SK-N-DZ (cell line): ENCODE measurements at regions not wholly inside any gene's neighbourhood (a gene's known extent, or its start where the extent isn't known, plus 50 kb on each side); places are given as distances from the start of the nearest gene placed in this dataset.

ENCODE experiments used
- DNase-seq: peaks from one replicate; pipeline ENCODE4 v3.0.0-alpha.2; 2015; ENCODE audit warnings: low spot score

DNA sequence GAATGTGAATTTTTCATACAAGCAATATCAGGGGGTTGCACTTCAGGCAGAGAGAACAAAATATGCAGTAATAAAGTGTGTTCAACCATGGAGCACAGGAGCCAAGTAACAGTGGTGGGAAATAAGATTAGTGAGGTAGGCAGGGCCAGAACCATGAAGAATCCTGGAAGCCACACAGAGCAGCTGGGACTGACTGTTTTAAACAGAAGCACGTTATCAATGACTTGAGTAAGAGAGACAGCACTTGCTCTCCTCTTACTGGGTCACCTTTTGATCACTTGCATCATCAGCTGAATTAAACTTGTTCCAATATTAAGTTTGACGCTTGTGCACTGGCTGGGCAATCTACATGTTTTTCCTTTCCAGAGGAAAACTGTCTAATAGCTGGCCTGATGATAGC is 238.5 kb downstream of the TBX18 start:
- no peak for DNase-seq

GRCh38 chr6:84524636-84525035 is 239.8 kb downstream of the TBX18 start:
- no peak for DNase-seq

DNA sequence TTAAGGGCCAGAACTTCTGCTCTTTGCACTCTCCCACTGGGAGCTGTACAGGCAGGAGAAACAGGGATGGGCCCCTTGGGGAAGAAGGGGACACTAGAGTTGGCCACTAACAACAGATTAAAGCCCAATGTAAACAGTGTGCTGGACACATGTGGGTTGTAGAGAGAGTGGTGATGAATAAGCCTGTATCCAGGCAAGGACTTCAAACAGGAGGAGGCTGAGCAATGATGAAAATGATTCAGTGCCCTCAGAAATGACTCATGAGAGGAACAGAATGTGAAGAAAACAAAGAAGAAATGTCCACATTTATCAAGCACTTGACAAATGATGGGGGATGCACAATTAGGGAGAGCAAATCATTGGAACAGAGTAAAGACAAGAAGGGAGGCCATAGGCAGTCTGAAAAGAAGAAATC is 242.3 kb downstream of the TBX18 start:
- no peak for DNase-seq

DNA sequence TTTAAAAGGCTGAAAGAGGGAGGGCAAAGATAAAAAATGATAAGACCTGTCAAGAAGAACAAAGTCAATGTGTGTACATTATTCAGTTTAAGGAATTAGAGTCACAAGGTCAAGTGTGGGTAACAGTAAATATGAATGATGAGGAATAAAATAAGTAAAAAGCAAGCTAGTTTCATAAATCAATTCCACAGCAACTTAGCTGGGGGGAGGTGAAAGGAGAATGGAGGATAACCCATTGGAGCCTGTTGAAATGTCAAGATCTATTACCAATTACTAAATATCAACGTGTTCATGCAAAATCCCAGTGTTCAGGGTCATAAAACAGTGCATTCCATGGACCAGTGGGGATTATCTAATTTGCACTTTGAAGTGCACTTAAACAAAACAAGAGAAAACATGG is 242.9 kb downstream of the TBX18 start:
- DNase-seq, result peak; percentile 32

- DNase-seq, result no peak
Observed at GRCh38 chr6:84517741-84518530, 246.5 kb downstream of the TBX18 start.

GRCh38 chr6:84516154-84516553 is 248.2 kb downstream of the TBX18 start:
- DNase-seq, result no peak

DNA sequence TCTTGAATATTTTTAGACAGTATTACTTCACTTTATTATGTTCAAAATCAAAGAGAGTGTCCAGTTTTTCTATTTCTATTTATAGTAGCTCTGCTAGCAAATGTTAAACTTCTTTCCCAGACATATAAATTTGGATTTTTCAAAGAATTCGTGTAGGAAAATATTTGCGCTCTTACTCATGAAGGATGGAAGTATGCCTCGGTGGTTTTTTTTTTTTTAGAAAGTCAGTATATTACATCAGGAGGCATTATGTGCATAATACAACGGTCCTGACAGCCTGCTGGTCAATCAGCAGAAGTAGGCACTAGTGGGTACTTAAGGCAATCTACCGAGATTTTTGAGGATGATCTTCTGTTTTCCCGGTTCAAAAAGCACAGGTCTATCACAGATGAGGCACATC is 249.3 kb downstream of the TBX18 start:
- no peak for DNase-seq

- DNase-seq, result no peak
Observed at GRCh38 chr6:84514089-84514971, 250.1 kb downstream of the TBX18 start.

- no peak for DNase-seq
Observed at GRCh38 chr6:84512391-84512790, 252.0 kb downstream of the TBX18 start.

DNA sequence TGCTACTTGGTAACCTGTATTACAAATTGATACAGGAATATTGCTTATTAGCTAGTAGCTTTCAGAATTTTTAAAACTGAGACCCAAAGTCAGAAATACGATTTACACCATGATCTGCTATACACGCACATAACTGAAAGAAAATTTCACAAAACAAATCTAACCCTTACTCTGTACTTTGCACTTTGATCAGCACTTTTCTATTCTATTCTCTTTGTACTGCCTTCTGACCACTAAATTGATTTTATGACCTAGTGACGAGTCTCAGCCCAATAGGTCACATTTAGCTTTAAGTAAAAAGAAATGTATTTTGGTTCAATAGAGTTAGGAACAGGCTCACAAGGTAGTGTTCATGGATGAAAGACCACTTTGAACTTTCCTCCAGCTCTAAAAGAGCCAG is 252.5 kb downstream of the TBX18 start:
- no peak for DNase-seq

DNA sequence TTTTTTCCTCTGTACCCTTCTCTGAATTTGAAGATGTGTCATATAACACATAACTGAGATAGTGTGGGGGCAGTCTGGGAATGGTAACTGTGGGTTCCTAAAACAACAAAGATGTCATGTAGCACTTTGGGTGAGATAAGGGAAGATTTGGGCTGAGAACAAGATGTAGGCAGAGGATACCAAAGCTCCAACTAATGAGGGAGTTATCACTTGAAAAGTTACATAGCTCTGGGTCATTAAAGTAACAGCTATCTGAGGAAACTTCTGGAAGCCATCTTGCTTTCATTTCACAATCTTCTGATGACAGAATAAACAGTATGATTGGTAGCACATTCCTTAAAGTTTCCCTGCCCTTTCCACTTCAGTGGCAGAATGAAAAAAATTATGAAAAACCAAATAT is 255.4 kb downstream of the TBX18 start:
- no peak for DNase-seq

GRCh38 chr6:84508334-84508733 is 256.1 kb downstream of the TBX18 start:
- no peak for DNase-seq

DNA sequence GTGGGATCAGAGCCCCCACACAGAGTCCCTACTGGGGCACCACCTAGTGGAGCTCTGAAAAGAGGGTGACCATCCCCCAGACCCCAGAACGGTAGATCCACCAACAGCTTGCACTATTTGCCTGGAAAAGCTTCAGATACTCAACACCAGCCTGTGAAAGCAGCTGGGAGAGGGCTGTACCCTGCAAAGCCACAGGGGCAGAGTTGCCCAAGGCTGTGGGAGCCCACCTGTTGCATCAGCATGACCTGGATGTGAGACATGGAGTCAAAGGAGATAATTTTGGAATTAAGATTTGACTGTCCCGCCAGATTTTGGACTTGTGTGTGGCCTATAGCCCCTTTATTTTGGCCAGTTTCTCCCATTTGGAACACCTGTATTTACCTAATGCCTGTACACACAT is 260.4 kb downstream of the TBX18 start:
- DNase-seq, result no peak

DNA sequence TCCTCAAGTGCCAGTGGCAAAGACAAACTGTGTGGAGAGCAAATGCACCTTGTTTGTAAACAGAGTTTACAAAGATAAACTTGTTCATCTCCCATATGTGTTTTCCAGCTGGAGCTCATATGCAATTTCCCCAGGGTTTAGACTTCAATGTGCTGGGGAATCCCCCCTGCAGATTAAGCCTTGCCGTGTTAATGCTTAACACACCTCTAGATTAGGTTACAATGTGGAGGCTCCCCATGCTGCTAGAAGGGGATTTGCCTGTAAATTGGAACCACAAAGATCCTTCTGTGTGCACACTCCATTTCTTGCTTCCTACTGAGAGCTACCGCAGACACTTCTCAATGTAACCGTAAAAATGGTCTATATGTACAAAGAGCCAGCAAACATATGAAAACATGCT is 263.1 kb downstream of the TBX18 start:
- DNase-seq, result no peak

- DNase-seq, result no peak
Observed at GRCh38 chr6:84500726-84501125, 263.7 kb downstream of the TBX18 start.

GRCh38 chr6:84498905-84499304 is 265.5 kb downstream of the TBX18 start:
- no peak for DNase-seq

DNA sequence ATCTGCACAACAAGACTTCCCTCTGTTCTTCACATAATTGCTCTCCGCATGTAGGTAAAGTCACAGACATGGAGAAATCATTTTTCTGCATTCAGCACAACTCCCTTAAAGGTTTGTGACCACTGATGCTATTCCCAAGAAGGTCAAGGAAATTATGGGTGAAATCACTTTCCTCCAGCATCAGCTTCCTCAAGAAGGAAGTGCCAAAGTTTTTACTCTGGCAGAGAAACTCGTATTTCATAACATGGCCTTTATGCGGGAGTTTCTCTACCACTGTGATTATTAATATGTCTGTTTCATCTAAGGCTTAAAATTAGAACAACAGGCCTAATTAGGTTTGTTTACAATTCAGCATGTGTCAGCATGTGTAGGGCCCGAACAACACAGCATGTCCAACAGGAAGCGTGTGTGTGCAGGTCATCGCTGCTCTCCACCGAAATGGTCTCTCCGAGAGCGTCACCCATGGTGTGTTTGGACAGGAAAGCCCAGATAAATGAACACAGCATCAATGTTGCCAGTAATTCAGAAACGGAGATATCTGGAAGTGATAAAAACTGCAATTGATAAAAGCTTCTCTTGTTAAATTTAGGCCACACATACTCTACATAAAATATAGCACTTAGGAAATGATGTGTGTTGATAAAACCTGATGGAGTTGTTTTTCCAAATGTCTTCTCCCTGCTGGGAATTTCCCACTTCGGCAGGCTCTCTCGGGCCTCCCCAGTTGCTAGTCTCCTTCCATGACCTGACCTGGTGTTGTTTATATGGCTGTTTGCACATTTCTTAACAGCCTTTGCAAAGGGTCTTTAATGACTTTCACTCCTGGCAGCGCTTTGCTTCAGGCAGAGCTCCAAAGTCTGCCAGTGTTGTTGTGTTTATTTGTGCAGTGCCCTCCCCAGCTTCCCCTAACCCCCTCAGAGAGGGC is 265.1 kb upstream of the CEP162 start:
- no peak for DNase-seq

GRCh38 chr6:84489598-84489997 is 262.2 kb upstream of the CEP162 start:
- no peak for DNase-seq

DNA sequence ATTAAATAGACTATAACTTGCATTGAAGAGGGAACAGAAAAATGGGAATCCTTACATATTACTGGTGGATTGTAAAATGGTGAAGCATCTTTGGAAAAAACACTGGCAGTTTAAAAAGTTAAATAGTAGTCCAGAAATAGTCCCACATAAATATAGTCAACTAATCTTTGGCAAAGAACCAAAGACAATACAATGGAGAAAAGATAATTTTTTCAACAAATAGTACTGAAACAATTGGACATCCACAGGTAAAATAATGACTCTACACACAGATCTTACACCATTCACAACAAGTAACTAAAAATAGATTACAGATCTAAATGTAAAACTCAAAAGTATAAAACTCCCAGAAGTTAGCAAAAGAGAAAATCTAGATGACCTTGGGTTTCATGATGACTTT is 259.1 kb upstream of the CEP162 start:
- DNase-seq, result no peak

DNA sequence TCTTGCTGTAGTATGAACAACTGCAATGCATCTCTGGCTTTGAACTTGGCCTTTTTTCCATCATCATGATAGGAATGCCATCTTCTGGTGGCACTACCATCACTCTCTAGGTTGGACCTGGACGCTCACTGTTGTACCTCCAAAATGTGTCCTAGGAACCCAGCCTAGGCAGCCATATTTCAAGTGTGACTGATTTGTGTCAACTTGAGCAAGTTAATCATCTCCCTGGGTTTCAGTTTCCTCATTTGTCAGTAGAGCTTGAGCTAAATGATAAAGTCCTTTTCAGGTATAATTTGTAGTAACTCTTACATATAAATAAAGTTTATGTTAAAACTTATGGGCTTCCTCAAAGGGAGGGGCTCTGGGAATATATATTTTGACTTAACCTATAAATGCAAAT is 241.7 kb upstream of the CEP162 start:
- no peak for DNase-seq

DNA sequence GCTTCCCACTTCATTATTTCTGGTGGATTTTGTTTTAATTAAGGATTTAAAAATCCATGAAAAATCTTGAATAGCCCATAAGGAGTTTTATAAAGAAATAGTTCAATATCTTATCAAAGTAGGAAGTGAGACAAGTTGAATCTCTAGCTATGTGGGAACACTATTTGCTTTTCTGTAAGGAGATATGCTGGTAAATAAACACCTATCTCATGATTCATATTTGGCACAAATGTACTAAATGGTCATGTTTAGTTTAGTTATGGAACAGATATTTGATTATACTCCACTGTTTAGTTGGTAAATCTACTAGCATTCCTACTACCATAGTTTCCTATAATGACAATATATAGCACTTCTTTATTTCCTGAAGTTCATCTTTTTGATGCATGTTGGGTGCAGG is 239.9 kb upstream of the CEP162 start:
- DNase-seq, result no peak

GRCh38 chr6:84466511-84466910 is 239.1 kb upstream of the CEP162 start:
- no peak for DNase-seq
